ENCODE measurements at regions not wholly inside any gene's neighbourhood (a gene's known extent, or its start where the extent isn't known, plus 50 kb on each side); places are given as distances from the start of the nearest gene placed in this dataset.

GRCh38 chr18:29838556-29838955 is 1204.0 kb downstream of the DSC3 start:
- no peaks in the 10 kb centered on the region for H4K20me1 ChIP-seq (ENCODE audit: insufficient read depth, low read length)
- H2AFZ ChIP-seq (ENCODE audit: low read depth, low read length): no peak overlapping the region
- no peak overlapping the region for H3K27ac ChIP-seq (ENCODE audit: low read length)
- H3K79me2 ChIP-seq (ENCODE audit: insufficient read depth, low read length): no peaks in the 10 kb centered on the region
- ATAC-seq (ENCODE audit: insufficient read depth, low read depth) (no peak), DNase-seq (no peak)
- H3K4me3 ChIP-seq (ENCODE audit: low read depth in 1 of 2, low read length in 2 of 2): no peak overlapping the region
- no peak overlapping the region for H3K9ac ChIP-seq (ENCODE audit: low read depth, low read length)
- no peaks in the 10 kb centered on the region for H3K36me3 ChIP-seq (ENCODE audit: insufficient read depth, low read length)
- no peaks in the 10 kb centered on the region for H3K9me3 ChIP-seq (ENCODE audit: insufficient read depth, low read length, severe bottlenecking)
- TF ChIP-seq CTCF (IDR thresholded peaks at IDR 0.05; ENCODE audit: borderline replicate concordance, extremely low read depth, low read length, poor library complexity, severe bottlenecking) (no peak), EZH2 (IDR thresholded peaks at IDR 0.05; ENCODE audit: borderline replicate concordance, low read depth, low read length, severe bottlenecking) (no peak)
- no peaks in the 10 kb centered on the region for H3K4me1 ChIP-seq (ENCODE audit: insufficient read depth, low read length)
- H3K27me3 ChIP-seq (ENCODE audit: insufficient read depth, low read length, poor library complexity): no peaks in the 10 kb centered on the region
- no peak overlapping the region for H3K4me2 ChIP-seq (ENCODE audit: insufficient read depth, low read length)

GRCh38 chr18:29823671-29824070 is 1218.9 kb downstream of the DSC3 start:
- Histone ChIP-seq H3K27ac (ENCODE audit: low read length) (no peak overlapping the region), H3K27me3 (ENCODE audit: insufficient read depth, low read length, poor library complexity) (no peaks in the 10 kb centered on the region), H3K79me2 (ENCODE audit: insufficient read depth, low read length) (no peaks in the 10 kb centered on the region), H4K20me1 (ENCODE audit: insufficient read depth, low read length) (no peaks in the 10 kb centered on the region), H3K9me3 (ENCODE audit: insufficient read depth, low read length, severe bottlenecking) (no peaks in the 10 kb centered on the region), H3K4me3 (ENCODE audit: low read depth in 1 of 2, low read length in 2 of 2) (no peak overlapping the region), H2AFZ (ENCODE audit: low read depth, low read length) (no peak overlapping the region), H3K36me3 (ENCODE audit: insufficient read depth, low read length) (no peaks in the 10 kb centered on the region), H3K4me2 (ENCODE audit: insufficient read depth, low read length) (no peak overlapping the region), H3K9ac (ENCODE audit: low read depth, low read length) (no peak overlapping the region), H3K4me1 (ENCODE audit: insufficient read depth, low read length) (no peaks in the 10 kb centered on the region)
- ATAC-seq (ENCODE audit: insufficient read depth, low read depth): no peak
- DNase-seq: no peak
- TF ChIP-seq CTCF (IDR thresholded peaks at IDR 0.05; ENCODE audit: borderline replicate concordance, extremely low read depth, low read length, poor library complexity, severe bottlenecking) (no peak), EZH2 (IDR thresholded peaks at IDR 0.05; ENCODE audit: borderline replicate concordance, low read depth, low read length, severe bottlenecking) (no peak)

- H3K4me3 ChIP-seq (ENCODE audit: low read depth in 1 of 2, low read length in 2 of 2): no peak overlapping the region
- no peaks in the 10 kb centered on the region for H3K9me3 ChIP-seq (ENCODE audit: insufficient read depth, low read length, severe bottlenecking)
- H2AFZ ChIP-seq (ENCODE audit: low read depth, low read length): no peak overlapping the region
- H3K9ac ChIP-seq (ENCODE audit: low read depth, low read length): no peak overlapping the region
- no peaks in the 10 kb centered on the region for H3K27me3 ChIP-seq (ENCODE audit: insufficient read depth, low read length, poor library complexity)
- no peak overlapping the region for H3K4me2 ChIP-seq (ENCODE audit: insufficient read depth, low read length)
- TF ChIP-seq EZH2 (IDR thresholded peaks at IDR 0.05; ENCODE audit: borderline replicate concordance, low read depth, low read length, severe bottlenecking): no peak
- no peak for TF ChIP-seq CTCF (IDR thresholded peaks at IDR 0.05; ENCODE audit: borderline replicate concordance, extremely low read depth, low read length, poor library complexity, severe bottlenecking)
- no peak overlapping the region for H3K27ac ChIP-seq (ENCODE audit: low read length)
- no peak for ATAC-seq (ENCODE audit: insufficient read depth, low read depth)
- H4K20me1 ChIP-seq (ENCODE audit: insufficient read depth, low read length): no peaks in the 10 kb centered on the region
- no peaks in the 10 kb centered on the region for H3K79me2 ChIP-seq (ENCODE audit: insufficient read depth, low read length)
- no peaks in the 10 kb centered on the region for H3K36me3 ChIP-seq (ENCODE audit: insufficient read depth, low read length)
- no peaks in the 10 kb centered on the region for H3K4me1 ChIP-seq (ENCODE audit: insufficient read depth, low read length)
- DNase-seq: no peak
Observed at GRCh38 chr18:29821544-29821943, 1221.0 kb downstream of the DSC3 start.

DNA sequence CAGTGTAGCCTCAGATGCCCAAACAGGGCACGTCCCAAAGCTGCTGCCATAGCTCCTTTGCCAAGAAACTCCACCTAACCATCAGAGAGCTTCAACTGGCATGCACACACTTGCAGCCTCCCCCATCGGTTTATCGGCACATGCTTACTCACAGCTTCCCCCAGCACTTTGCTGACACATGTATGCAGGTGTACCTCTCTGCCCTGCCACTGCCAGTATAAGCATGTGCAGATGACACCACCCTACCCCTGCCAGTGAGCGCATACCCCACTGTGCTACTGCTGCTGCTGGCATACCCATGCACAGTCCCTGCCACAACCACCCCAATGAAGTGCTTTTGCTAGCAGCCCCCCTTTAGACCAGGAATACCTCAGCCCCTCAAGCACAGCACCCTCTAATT is 1231.0 kb downstream of the DSC3 start:
- H3K9me3 ChIP-seq (ENCODE audit: insufficient read depth, low read length, severe bottlenecking): no peaks in the 10 kb centered on the region
- H3K36me3 ChIP-seq (ENCODE audit: insufficient read depth, low read length): no peaks in the 10 kb centered on the region
- H4K20me1 ChIP-seq (ENCODE audit: insufficient read depth, low read length): no peaks in the 10 kb centered on the region
- H2AFZ ChIP-seq (ENCODE audit: low read depth, low read length): no peak overlapping the region
- H3K27me3 ChIP-seq (ENCODE audit: insufficient read depth, low read length, poor library complexity): no peaks in the 10 kb centered on the region
- DNase-seq: no peak
- H3K4me1 ChIP-seq (ENCODE audit: insufficient read depth, low read length): no peaks in the 10 kb centered on the region
- H3K4me3 ChIP-seq (ENCODE audit: low read depth in 1 of 2, low read length in 2 of 2): no peak overlapping the region
- H3K9ac ChIP-seq (ENCODE audit: low read depth, low read length): no peak overlapping the region
- no peak for TF ChIP-seq CTCF (IDR thresholded peaks at IDR 0.05; ENCODE audit: borderline replicate concordance, extremely low read depth, low read length, poor library complexity, severe bottlenecking)
- TF ChIP-seq EZH2 (IDR thresholded peaks at IDR 0.05; ENCODE audit: borderline replicate concordance, low read depth, low read length, severe bottlenecking): no peak
- no peak overlapping the region for H3K4me2 ChIP-seq (ENCODE audit: insufficient read depth, low read length)
- no peak for ATAC-seq (ENCODE audit: insufficient read depth, low read depth)
- no peak overlapping the region for H3K27ac ChIP-seq (ENCODE audit: low read length)
- no peaks in the 10 kb centered on the region for H3K79me2 ChIP-seq (ENCODE audit: insufficient read depth, low read length)
